ENCODE measurements at regions not wholly inside any gene's neighbourhood (a gene's known extent, or its start where the extent isn't known, plus 50 kb on each side); places are given as distances from the start of the nearest gene placed in this dataset.
A peak's percentile ranks its signal among the peaks of the same experiment; 100 is the strongest.
"Not testable (repeated sequence)": the region's sequence is repeated elsewhere in the genome, so short reads cannot be mapped to it uniquely, and the experiment has no call there.

DNA sequence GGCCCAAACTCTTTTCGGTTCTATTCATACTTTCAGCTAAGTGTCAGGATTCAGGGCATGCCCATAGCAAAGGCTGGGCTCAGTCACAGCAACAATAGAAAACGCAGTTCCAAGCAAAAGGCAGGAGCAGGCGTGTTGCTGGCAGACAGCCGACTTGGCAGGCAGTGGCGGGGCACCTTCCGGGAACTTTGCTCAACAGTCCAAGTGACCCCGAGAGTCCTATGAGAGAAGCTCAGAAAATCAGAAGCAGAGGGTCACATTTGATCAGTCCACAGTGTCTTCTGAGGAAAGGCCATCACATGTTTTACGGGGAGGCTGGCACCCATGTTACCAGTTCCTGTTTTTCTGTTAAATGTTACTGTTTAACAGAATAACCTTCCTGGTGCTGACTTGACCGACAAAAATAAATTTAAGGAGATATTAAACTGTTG lies 115.0 kb downstream of the DACT1 start:
- peak; percentile 75 for DNase-seq (ENCODE audit: low read depth, low spot score)

DNA sequence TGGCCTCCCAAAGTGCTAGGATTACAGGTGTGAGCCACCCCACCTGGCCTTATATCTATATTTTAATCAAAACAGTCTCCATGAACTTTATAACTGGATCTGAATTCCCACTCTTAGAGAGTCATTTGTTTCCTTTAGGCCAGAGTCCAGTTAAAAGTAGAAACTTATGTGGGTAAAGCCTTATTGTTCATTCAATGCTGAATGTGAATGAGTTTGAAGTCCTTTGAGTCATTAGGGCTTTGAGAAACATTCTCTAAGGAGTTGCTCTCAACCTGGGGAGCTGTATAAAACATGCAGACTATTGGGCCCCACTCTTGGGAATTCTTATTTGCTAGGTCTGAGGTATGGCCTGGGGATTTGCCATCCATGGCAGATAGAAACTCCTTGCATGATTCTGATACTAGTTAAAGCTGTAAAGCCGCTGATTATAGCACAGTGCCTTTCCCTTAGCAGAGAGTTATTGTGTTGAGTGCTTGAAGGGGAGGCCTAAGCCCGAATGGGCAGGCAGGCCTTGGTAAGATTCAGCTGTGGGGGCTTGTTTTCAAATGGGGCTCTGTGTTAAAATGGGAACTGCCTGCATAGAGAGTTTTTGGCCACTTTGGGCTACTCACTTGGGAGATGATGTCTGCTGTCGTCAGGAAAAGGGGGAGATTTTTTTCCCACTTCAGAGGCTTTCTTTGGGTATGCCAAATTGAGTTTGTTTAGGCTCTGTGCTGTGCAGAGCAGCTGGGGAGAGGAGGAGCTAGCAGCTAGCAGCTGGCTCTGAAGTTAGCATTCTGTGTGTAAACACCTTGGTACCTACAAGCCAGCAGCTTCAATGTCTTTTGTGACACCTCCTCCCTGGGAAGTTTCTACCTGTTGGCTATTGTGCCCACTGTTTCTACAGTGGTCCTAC lies 117.5 kb downstream of the DACT1 start:
- DNase-seq (ENCODE audit: low read depth, low spot score), result peak; percentile 52

- no peak for DNase-seq (ENCODE audit: low read depth, low spot score)
These were observed 122.4 kb downstream of the DACT1 start for GRCh38 chr14:58760121-58760520.

GRCh38 chr14:58762629-58763028 lies 124.9 kb downstream of the DACT1 start:
- DNase-seq (ENCODE audit: low read depth, low spot score), result no peak

GRCh38 chr14:58763210-58763609 lies 125.4 kb downstream of the DACT1 start:
- DNase-seq (ENCODE audit: low read depth, low spot score), result no peak

DNA sequence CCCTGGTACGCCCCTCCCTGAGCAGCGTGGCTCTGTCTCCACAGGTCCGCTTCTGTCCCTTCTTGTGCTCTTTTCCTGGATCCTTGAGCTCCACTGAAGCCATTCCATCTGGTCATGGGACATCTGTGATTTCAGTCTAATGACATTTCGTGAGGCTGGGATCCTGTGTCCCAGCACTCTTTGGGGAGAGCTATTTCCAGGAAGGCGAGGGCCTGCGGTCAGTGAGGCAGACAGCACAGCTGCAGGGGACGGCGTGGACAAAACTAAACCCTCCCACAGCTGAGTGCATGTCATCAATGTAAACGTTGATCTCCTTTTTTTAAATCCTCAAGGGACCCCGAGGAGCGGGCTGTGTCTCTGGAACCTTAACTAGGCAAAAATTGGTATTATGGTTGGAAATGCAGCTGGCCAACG lies 127.7 kb downstream of the DACT1 start:
- DNase-seq (ENCODE audit: low read depth, low spot score), result no peak

GRCh38 chr14:58765843-58766242 lies 128.1 kb downstream of the DACT1 start:
- no peak for DNase-seq (ENCODE audit: low read depth, low spot score)

DNA sequence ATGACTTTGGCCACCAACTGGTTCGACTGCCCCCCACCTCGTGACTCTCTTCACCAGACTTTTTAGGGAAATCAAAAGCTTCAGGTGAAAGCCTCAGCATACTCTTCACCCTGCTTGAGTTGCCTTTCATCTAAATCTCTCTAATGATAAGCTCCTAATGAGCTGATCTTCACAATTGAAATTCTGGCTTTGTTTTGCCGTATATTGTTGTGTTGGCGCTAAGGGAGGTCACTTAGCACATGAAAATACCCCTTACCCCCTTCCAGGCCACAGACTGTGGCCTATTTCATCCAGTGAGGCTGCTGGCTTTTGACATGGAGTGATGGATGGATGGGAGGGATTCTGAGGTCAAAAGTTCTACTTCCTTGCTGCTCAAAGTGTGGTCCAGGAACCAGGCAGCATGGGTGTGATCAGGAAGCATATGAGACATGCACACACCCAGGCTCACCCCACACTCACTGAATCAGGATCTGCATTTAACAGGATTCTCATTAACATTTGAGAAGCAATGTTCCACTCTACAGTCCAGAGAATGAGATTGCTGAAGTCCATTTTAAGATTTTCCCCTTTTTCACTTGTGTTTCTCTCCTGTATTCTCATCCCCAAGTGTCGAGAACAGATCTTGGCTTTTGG lies 131.4 kb downstream of the DACT1 start:
- DNase-seq (ENCODE audit: low read depth, low spot score), result no peak

GRCh38 chr14:58769771-58770170 lies 132.0 kb downstream of the DACT1 start:
- no peak for DNase-seq (ENCODE audit: low read depth, low spot score)

- DNase-seq (ENCODE audit: low read depth, low spot score), result no peak
These were observed 132.8 kb downstream of the DACT1 start for GRCh38 chr14:58770491-58770982.

GRCh38 chr14:58771016-58771415 lies 133.3 kb downstream of the DACT1 start:
- no peak for DNase-seq (ENCODE audit: low read depth, low spot score)

- no peak for DNase-seq (ENCODE audit: low read depth, low spot score)
These were observed 134.4 kb downstream of the DACT1 start for GRCh38 chr14:58772116-58772515.

- DNase-seq (ENCODE audit: low read depth, low spot score), result no peak
These were observed 135.2 kb downstream of the DACT1 start for GRCh38 chr14:58772794-58773620.

GRCh38 chr14:58774531-58774930 lies 136.8 kb downstream of the DACT1 start:
- no peak for DNase-seq (ENCODE audit: low read depth, low spot score)

GRCh38 chr14:58775130-58775529 lies 137.4 kb downstream of the DACT1 start:
- not testable (repeated sequence) for DNase-seq (ENCODE audit: low read depth, low spot score)

DNA sequence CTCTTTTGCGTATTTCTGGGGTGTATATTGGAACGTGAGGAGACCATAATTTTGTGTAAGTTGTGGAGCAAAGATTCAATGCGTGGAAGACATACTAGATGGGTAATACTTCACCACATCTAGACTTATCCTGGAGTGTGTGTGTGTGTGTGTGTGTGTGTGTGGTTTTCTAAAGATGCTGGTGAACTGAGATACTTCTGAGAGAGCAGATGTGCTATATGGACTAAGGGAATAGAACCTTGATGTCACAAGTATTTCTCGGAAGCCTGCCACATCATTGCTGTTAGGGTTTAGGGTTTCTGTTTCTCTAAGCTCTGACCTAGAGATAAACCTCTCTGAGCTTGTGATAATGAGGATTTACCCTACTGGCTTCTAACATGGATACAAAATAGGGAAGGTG lies 138.8 kb downstream of the DACT1 start:
- DNase-seq (ENCODE audit: low read depth, low spot score), result no peak

- no peak for DNase-seq (ENCODE audit: low read depth, low spot score)
These were observed 139.8 kb downstream of the DACT1 start for GRCh38 chr14:58777541-58777979.

DNA sequence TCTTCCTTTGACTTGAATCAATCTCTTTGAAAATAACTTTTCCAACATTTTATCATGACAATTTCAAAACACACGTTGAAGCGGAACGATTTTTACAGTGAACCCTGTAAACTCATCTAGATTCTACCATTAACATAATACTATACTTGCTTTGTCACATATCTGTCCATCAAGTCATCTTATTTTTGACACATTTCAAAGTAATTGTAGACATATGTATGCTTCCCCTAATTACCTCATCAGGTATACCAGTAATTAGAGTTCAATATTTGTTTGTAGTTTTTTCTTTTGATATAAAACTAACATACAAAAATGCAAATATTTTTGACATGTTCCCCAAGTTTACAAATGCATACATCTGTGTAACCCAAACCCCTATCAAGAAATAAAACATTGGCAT lies 140.4 kb downstream of the DACT1 start:
- no peak for DNase-seq (ENCODE audit: low read depth, low spot score)

DNA sequence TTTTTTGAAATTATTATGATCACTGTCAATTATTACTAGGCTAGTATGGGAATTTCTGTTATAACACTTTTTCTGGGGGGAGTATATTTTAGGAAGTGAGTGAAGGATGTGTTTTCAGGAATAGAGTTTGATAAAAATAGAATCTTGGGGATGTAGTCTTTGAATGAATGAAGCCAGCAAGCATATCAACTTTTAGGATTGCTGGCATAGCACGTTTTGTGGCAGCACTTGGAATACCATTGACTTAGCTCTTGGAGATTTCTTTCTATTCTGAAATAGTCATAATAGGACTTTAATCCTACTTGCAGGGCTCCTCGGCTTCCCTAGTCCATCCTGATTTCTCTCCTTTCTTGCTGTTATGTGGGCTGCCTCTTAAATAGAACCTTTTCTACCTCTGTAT lies 141.6 kb downstream of the DACT1 start:
- DNase-seq (ENCODE audit: low read depth, low spot score), result no peak

DNA sequence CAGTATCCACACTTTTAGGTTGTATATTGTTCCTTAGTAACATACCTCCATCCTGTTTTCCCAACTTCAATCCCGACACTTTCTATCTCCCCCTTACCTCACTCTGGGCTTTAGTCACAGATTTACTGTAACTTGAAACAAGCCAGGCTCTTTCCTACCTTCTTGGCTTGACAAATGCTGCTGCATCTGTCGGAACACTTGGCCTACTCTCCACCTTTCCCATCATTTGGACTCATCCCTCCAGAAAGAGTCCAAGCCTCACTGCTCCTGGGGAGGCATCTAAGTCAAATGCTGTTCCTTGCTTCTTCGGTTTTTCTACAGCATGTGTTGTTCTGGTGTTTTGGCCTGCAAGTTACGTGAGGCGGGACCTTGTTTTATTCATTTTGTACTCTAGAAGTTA lies 142.4 kb downstream of the DACT1 start:
- DNase-seq (ENCODE audit: low read depth, low spot score), result no peak

GRCh38 chr14:58780605-58781004 lies 142.8 kb downstream of the DACT1 start:
- DNase-seq (ENCODE audit: low read depth, low spot score), result no peak

GRCh38 chr14:58782011-58782410 lies 144.2 kb downstream of the DACT1 start:
- DNase-seq (ENCODE audit: low read depth, low spot score), result no peak

Data from astrocyte of the hippocampus (primary cell).